Panc1 (cell line): ENCODE measurements at regions not wholly inside any gene's neighbourhood (a gene's known extent, or its start where the extent isn't known, plus 50 kb on each side); places are given as distances from the start of the nearest gene placed in this dataset.

ENCODE experiments used
- CTCF ChIP-seq: fragments of 450-650 bp; IDR thresholded peaks from 2 replicates; pipeline ENCODE4 v1.5.1; 2017; ENCODE audit warnings: mild to moderate bottlenecking
- POLR2AphosphoS5 ChIP-seq: IDR thresholded peaks from 2 replicates; pipeline ENCODE4 v1.6.1; 2012; ENCODE audit warnings: mild to moderate bottlenecking, low read depth, low read length, moderate library complexity

- no peak for TF ChIP-seq POLR2AphosphoS5
- TF ChIP-seq CTCF, result no peak
Measured at GRCh38 chr3:116848248-116848829, 138.8 kb downstream of the TUSC7 start.
